Stimulated activated CD8-positive, alpha-beta memory T cell treated with anti-CD3 and anti-CD28 coated beads, Interleukin-4, amount 100 ng/mL, for 24 hours (primary cell): ENCODE measurements at regions not wholly inside any gene's neighbourhood (a gene's known extent, or its start where the extent isn't known, plus 50 kb on each side); places are given as distances from the start of the nearest gene placed in this dataset.
"Not testable (repeated sequence)": the region's sequence is repeated elsewhere in the genome, so short reads cannot be mapped to it uniquely, and the experiment has no call there.

Source experiments
- DNase-seq: peaks from one replicate; pipeline ENCODE4 v3.0.0-alpha.2; 2020; ENCODE audit warnings: low read depth

DNA sequence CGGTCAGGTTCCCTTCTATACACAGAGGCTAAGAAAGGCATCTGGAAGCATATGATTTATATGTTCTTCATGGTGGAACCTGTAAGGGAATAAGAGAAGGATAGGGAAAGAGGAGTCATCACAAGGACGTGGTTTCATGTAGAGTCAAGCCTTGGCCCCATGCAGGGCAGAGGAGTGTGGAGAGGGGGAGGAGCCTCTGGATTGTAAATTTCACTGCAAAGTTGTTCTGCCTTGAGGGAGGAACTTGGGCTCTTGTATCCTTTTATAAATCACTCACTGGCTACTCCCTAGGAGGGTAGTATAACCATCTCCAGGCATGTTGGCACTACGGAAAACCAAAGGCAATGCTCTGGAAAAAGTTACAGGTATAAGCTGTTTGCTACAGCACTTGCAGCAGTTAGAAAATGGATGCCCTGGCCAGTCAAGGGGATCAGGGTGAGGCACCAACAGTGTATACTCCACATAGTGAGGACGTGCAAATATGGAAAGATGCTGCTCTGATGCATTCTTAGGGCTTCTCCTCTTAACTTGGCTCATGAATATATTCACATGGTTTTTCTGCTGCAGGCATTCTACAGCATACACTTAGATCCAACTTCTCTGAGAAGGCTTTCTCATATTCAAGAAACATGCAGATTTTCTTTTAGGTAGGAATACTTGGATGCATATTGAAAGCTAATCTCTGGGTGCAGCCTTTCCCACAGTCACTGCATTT lies 60.3 kb upstream of the ZNF81 start:
- no peak for DNase-seq

- no peak for DNase-seq
Observed at GRCh38 chrX:47772764-47773163, 63.9 kb upstream of the ZNF81 start.

GRCh38 chrX:47771473-47771872 lies 65.2 kb upstream of the ZNF81 start:
- no peak for DNase-seq

DNA sequence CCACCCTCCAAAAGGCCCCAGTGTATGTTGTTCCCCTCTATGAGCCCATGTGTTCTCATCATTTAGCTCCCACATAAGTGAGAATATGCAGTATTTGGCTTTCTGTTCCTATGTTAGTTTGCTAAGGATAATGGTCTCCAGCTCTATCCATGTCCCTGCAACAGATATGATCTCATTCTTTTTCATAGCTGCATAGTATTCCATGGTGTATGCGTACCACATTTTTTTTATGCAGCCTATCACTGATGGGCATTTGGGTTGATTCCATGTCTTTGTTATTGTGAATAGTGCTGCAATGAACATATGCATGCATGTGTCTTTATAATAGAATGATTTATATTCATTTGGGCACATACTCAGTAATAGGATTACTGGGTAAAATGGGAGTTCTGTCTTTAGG lies 73.9 kb upstream of the ZNF81 start:
- not testable (repeated sequence) for DNase-seq

DNA sequence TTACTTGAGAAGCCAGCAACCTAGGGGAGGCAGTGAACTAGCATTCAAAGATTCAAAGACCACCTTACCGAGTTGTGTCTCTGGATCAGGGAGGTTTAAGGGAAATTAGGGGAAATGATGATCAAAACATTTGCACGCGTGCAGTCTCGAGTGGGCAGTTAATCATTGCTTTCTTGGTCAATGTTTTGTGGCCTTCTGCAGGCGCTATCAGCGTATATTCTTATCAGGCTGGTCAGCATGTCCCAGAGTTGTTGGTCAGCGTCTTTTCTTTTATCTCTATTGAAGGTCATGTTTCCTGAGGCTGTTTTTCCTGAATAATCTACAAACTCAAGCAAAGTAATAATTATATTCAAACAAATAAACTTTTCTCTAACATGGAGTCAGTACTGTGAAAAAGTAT lies 84.0 kb upstream of the ZNF81 start:
- no peak for DNase-seq

DNA sequence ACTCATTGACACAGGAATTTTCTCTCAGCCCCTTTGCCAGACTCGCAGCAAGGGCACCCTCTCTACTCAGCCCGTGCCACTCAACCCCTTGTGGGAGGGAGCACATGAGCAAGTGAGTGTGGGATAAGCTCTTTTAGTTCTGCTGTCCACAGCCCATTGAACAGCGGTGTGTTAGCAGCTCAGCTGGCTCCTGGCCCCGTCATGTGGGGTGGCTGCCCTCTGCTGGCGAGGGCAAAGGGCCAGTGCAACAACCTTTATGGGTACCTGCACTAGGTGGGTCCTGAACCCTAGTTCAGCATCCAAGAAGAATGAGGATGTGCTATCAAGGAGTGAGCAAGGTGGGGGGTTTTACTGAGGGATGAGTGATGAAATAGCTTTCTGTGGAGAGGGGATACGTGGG lies 85.0 kb upstream of the ZNF81 start:
- DNase-seq, result peak; percentile 10

GRCh38 chrX:47749185-47749967 lies 87.3 kb upstream of the ZNF81 start:
- no peak for DNase-seq

GRCh38 chrX:47748576-47748975 lies 88.1 kb upstream of the ZNF81 start:
- no peak for DNase-seq

GRCh38 chrX:47746446-47746845 lies 87.5 kb upstream of the UXT start:
- no peak for DNase-seq

DNA sequence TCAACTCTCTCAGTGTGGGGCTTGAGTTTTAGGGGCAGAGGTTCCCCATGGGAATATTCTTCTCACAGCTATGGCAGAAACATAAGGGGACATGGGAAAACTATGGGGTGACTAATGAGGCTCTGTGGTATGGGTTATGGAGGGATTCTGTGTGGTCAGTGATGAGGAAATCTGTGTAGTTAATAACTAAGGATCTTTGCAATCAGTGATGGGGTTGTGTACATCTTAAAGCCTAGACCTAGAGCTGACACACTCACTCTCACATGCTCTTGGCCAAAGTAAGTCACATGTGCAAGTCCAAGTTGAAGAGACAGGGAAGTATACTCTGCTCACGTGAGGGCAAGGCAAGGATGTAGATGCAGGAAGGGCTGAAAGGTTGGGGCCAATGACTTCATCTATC lies 86.4 kb upstream of the UXT start:
- DNase-seq, result no peak

- DNase-seq, result no peak
Observed at GRCh38 chrX:47743504-47743903, 84.5 kb upstream of the UXT start.

DNA sequence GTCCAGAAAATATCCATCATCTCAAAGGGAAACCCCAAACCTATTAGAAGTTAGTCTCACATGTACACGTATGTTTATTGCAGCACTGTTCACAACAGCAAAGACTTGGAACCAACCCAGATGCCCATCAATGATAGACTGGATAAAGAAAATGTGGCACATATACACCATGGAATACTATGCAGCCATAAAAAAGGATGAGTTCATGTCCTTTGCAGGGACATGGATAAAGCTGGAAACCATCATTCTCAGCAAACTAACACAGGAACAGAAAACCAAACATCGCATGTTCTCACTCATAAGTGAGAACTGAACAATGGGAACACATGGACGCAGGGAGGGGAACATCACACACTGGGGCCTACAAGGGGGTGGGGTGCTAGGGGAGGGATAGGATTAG lies 79.9 kb upstream of the UXT start:
- DNase-seq, result not testable (repeated sequence)

DNA sequence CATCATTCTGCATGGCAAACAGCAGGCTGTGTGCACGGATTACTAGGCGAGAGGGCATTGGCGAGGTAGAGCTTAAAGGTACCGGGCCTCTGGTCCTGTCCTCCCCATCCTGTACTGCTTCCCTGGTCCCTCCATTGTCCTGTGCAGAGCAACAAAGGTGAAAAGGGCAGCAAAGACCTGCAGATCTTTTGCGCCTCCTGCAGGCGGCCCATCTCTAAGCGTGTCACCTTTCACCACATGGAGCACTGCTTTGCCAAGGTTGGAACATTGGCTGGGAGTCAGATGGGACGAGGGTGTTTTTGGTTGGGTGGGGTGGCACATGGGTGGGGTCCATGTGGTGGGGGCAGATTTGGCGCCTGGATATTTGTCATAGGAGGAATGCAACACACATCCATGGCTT lies 64.7 kb upstream of the UXT start:
- no peak for DNase-seq

DNA sequence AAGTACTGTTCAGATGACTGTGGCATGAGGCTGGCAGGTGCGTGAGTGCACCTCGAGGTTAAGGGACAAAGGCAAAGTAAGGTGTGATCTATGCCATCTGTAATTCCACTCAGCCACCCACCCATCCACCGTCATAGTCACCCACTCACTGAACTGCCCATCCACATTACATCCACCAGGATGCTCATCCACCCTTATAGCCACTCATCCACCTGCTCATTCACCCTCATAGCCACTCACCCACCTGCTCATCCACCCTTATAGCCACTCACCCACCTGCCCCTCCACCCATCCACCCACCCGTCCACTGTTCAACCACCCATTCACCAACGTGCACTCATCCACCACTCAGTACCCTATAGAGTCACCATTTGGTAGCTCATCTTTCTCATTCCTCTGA lies 64.1 kb upstream of the UXT start:
- no peak for DNase-seq

DNA sequence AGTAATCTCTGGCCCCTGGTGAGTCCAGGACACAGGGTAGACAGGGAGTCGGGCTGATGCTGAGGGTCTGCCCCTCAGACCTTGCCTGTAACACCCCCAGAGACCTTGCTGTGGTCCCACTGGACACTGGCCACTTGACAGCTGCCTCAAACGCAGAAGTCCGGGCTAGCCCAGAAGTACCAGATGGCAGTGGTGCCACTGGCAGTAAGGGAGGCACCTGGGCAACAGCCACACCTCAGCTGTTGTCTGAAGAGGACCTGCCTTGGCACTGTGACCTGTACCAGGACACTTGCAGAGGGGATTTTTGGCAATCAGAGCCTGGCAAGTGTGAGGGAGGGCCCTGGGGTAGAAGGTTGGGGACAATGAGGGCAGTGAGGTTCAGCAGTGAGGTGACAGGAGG lies 63.3 kb upstream of the UXT start:
- no peak for DNase-seq

DNA sequence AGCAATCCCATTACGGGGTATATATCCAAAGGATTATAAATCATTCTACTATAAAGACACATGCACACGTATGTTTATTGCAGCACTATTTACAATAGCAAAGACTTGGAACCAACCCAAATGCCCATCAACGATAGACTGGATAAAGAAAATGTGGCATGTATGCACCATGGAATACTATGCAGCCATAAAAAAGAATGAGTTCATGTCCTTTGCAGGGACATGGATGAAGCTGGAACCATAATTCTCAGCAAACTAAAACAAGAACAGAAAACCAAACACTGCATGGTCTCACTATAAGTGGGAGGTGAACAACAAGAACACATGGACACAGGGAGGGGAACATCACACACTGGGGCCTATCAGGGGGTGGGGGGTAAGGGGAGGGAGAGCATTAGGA lies 56.1 kb upstream of the UXT start:
- DNase-seq, result not testable (repeated sequence)

DNA sequence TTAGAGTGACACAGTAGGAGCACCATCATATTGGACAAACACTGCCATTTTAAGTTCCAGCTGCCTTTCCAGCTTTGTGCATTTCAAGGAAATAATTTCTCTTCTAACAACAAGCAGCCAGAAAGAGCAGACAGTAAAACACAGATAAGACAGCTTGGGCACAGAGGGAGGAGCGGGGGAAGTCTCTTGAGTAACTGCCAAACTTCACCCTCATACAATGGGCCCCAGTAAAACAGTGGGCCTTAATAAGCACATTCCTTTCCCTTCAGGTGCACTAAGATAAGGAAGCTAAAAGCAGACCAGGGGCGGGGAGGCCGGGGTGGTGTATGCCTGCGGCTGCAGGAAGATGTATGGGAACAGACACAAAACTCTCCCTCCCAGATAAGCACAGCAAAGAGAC lies 53.7 kb upstream of the UXT start:
- not testable (repeated sequence) for DNase-seq

DNA sequence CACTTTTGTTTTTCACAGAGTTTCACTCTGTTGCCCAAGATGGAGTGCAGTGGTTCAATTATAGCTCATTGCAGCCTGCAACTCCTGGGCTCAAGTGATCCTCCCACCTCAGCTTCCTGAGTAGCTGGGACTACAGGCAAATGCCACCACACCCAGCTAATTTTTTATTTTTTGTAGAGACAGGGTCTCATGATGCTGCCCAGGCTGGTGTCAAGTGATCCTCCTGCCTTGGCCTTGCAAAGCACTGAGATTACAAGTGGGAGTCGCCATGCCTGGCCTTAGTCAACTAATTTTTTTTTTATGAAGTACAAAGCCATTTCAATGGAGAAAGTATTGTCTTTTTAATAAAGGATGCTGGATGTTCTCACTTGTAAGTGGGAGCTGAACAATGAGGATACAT lies 51.3 kb upstream of the UXT start:
- DNase-seq, result no peak
